Activated T-cell treated with anti-CD3 and anti-CD28 coated beads for 4 hours (primary cell): ENCODE measurements at regions not wholly inside any gene's neighbourhood (a gene's known extent, or its start where the extent isn't known, plus 50 kb on each side); places are given as distances from the start of the nearest gene placed in this dataset.
A peak's percentile ranks its signal among the peaks of the same experiment; 100 is the strongest.

Experiments used
- DNase-seq: peaks from one replicate; pipeline ENCODE4 v3.0.0-alpha.2; 2020

DNA sequence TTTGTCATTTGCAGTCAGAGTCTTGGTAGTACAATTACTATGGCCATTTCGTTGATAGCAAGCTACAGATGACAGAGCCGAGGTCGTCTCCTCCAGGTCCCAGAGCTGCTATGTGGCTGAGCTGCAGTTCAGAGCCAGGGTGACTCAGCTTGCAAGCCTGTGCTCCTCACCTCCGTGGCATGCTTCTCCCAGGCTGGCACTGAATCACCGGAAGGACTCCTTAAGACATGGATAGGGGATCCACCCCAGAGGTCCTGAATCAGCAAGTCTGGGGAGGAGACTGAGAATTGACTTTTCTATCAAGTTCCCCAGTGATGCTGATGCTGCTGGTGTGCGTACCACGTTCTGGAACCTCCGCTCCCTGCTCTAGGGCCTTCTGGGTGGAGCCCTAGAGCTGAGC is 291.2 kb downstream of the CDH26 start:
- no peak for DNase-seq

GRCh38 chr20:60250251-60250650 is 292.0 kb downstream of the CDH26 start:
- DNase-seq = no peak

- no peak for DNase-seq
These were observed 294.6 kb downstream of the CDH26 start for GRCh38 chr20:60252866-60253265.

GRCh38 chr20:60253471-60253870 is 295.2 kb downstream of the CDH26 start:
- DNase-seq = no peak

DNA sequence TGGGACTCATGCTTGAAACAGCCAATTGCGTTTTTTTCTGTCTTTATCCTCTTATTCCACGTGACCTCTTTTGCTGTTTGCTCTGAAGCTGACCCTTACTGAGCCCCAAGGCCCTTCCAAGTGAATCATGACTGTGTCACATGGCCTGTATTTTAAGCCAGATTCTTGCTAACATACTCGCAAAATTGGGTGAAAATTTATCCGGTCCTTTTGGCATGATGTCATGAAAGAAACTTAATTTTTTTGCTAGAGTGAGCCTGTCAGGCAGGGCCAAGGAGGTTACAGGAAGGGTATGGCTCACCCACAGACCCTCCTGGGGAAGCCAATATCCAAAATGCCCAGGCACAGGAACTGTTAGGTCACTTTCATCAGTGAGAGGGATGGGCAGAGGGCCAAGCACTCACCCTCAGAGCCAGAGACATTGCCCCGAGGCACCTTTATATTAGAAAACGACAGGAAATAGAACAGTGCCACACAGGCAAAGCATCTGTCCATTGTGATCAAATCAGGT is 296.7 kb downstream of the CDH26 start:
- DNase-seq = no peak

DNA sequence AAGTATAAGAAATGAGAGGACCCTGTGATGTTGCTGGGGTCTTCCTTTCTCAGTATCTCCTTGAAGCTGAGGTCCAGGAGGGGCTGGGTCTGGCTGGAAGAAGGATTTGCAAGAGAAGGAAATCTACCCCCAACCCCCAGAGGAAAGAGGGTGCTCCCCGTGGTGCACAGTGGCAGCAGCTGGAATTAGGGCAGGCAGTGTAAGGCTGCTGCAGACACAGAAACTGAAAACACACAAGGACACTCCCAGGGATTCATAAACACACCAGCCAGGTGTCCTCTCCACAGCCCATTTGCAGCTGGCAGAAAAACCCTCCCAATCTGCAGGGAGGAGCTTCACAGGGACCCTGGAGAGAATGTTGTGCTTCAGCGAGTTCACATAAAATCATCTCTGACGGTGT is 297.2 kb downstream of the CDH26 start:
- no peak for DNase-seq

- DNase-seq = no peak
These were observed 297.6 kb downstream of the CDH26 start for GRCh38 chr20:60255866-60256265.

GRCh38 chr20:60256811-60257210 is 298.6 kb downstream of the CDH26 start:
- DNase-seq = no peak

- no peak for DNase-seq
These were observed 299.4 kb downstream of the CDH26 start for GRCh38 chr20:60257671-60258070.

DNA sequence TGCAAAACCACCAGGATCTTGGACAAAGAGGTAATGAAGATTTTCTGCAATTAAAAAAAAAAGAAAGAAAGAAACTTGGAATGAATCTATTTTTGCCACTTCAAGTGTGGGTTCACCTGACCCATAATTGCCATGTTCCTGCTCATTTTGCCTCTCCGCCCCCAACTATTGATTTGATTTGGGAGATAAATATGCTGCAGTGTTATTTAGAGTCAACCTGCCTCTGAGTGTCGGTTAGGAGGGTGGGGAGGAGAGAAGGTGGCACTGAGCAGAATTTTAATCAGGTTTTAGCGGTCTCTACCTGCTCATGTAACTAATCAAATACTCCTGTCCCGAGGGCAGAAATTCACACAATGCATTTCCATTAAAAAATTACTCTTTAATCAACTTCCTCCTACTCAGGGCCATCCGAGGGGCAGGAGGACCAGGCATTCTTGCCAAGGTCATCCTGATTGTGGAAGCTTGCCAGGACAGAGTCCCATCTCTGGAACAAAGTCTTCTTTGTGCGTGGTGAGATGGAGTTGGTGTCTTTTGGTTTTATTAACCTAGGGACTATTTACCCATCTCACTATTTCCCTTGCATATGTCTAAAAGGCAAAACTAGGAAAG is 300.1 kb downstream of the CDH26 start:
- DNase-seq = no peak

DNA sequence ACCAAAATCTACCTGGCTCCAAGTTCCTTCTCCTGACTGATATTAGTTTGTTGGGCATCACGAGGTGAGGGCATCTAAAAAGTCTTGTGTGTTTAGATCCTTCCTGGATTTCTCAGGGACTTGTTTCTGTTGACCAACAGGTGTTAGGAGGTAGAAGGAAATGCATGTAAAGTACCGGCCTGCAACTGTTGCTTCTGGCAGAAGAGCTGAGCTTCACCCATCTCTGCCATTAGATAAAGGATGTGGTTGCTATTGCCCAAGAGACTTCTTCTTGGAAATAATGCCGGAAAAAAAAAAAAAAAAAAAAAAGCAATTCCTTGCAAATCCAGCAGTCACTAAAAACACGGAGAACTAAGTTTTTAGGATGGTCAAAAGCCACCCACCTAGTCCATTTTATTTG is 303.1 kb downstream of the CDH26 start:
- DNase-seq = no peak

DNA sequence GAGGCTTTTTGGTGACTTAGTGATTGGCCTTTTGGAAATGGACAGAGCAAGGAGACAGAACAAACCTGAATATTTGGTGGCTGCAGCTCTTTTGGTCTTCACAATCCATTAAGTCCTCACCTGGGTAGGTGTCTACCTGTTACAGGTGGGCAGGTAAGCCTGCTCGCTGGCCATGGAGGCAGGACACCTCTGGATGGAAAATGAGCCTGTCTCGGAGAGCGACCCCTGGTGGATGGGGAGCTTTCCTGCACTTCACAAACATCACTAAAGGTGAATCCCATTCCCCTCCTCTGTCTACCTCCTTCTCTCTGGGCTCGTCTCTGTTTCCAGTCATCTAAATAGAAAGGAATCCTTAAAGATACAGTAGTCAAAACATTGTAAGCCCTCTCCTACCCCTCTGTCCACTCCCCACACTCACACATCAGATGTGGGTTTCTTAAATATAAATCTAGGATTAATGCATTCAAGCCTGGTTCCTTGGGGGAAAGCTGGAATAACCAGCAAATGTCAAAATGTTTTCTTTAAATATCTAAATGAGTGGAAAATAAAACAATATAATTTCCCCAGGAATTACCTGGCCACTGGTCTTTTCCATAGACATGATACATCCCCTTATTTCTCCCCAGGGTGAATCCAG is 304.9 kb downstream of the CDH26 start:
- DNase-seq = peak; percentile 38

DNA sequence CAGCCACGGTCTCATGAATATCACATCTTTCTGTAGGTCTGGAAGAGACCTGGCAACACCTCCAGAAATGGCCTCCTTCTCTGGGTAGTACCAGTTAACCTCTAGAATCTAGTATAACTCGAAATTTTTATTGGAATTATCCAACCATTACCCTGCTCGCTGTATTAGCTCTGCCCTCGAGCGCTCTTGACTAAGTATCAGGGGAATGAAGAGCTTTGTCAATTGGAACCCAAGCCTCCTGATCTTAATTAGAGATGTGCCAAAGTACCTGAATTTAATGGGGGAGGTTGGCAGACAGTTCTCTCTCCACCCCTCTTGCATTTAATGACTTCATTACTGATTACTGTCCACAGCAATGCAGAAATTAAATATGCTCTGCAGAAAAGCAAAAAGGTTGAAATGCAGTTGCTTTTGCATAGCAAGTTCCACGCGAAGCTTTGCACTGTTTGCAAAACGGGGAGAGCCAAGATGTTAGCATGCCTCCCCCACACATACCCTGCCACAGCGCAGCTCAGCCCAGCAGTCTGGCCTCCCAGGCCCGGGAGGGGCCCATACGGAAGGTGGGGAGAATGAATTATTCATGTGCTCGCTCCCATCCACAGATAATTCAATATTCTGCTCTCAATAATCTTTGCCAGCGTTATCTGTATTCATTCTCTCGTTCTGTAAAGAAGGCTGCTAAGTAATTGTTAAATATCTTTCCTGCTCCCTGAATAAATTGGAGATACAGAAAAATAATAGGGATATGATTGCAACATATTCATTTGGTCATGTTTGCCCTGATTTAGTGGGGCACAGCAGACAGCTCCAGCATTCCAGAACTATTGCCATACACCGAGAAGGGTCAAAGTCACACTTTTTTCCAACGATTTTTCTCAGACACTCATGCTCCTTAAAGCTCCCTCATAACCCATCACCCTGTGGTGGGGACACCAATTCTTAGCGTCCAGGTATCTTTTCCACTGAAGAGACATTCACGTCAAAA is 305.8 kb downstream of the CDH26 start:
- no peak for DNase-seq

GRCh38 chr20:60266177-60266823 is 308.1 kb downstream of the CDH26 start:
- DNase-seq = no peak

DNA sequence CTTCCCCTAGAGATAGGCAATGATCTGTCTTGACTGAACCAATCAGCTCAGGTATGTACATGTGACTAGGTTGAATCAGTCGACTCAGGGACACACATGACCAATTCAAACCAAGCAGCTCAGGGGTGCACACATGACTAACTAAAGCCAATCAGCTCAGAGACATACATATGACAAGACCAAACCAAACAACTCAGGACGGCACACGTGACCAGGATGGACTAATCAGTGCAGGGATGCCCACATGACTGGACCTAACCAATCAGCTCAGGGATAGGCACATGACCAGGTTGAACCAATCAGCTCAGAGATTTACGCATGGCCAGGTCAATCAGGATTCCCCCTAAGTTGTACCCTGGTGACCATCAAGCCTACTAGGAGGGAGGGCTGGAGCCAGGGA is 310.3 kb downstream of the CDH26 start:
- no peak for DNase-seq

GRCh38 chr20:60269573-60270162 is 311.4 kb downstream of the CDH26 start:
- DNase-seq = no peak

DNA sequence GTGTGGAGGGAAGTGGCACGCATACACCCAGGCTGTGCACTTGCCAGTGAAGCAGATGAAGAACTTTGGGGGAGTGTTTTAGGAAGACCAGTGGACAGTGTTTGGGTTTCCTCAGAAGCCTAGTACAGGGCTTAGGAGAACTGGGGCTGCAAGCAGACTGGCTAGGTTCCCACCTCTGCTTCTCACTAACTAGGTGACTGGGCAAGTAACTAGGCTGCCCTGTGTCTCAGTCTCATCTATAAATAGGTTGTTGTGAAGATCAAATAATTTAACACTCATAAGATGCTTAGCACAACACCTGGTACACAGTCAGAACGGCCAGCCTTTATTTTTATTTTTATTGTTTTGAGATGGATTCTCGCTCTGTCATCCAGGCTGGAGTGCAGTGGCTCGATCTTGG is 312.1 kb downstream of the CDH26 start:
- no peak for DNase-seq

DNA sequence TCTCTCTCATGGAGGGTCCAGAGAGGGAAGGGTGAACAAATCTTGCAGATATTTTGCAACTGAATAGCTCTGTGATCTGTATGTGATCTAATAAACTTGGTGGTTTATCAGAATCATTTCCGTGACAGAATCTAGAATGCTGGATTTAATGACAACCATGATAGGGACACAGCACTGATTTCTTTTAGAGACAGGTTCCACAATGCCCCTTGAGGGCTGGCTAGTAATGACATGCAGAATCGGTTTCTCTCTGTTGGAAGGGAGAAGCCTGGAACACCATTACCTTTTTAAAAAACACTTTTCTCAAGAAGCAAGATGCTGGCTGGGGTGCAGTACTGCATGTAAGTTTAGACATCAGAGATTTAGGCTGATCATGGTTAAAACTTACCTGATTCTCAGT is 313.4 kb downstream of the CDH26 start:
- DNase-seq = no peak

DNA sequence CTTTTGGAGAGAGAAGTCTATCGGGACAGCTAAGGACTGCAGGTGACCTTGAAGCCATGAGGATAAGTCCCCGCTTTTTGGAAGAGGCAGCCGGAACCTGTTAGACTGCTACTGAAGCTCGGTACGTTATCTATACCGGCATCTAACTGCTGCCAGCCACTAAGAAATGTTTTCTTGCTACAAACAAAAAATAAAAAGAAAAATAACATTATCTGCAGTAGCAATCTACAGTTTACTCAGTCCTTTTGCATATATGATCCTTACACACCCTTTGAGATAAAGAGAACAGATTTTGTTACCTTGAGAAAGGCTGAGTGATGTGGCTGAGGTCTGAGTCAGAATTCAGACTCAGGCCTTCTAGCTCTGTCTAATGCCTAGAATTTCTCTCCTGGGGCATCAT is 314.6 kb downstream of the CDH26 start:
- DNase-seq = no peak

- DNase-seq = no peak
These were observed 316.5 kb downstream of the CDH26 start for GRCh38 chr20:60274717-60275116.

DNA sequence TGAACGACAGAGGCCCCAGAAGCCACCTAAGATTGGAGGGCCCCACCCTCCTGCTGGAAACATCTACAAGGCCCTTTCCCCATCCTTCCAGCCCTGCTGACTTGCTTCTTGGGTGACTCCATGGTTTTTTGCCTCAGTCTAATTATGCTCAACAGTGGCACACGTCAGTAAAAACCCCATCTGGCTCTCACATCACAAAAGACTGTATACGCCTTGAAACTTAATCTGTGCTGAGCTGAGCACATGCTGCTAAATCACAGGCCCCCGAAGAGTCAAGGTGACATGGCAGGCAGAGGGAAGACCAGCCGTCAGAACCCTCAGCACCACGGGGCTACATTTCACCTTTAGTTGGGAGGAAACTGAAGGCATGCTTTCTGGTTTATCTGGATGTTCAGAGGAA is 323.1 kb downstream of the CDH26 start:
- no peak for DNase-seq

GRCh38 chr20:60283281-60283680 is 325.1 kb downstream of the CDH26 start:
- no peak for DNase-seq

GRCh38 chr20:60286764-60287163 is 328.5 kb downstream of the CDH26 start:
- no peak for DNase-seq
